Neuronal stem cell (in vitro differentiated cells): ENCODE measurements at regions not wholly inside any gene's neighbourhood (a gene's known extent, or its start where the extent isn't known, plus 50 kb on each side); places are given as distances from the start of the nearest gene placed in this dataset.

Source experiments
- DNase-seq: peaks from one replicate; pipeline ENCODE4 v3.0.0-alpha.2; 2013; ENCODE audit warnings: low spot score
- H2AFZ ChIP-seq: one replicate; pipeline ENCODE4 v1.6.1; 2013; ENCODE audit warnings: mild to moderate bottlenecking, low read length, inconsistent platforms
- H2AK5ac ChIP-seq: 2 replicates; pipeline ENCODE4 v1.6.1; 2013; ENCODE audit warnings: low read depth, mild to moderate bottlenecking, inconsistent platforms, low read length, moderate library complexity, mixed read lengths
- H2BK120ac ChIP-seq: 2 replicates; pipeline ENCODE4 v1.6.1; 2013; ENCODE audit warnings: low read depth, mild to moderate bottlenecking, inconsistent platforms, low read length, moderate library complexity, mixed read lengths
- H2BK12ac ChIP-seq: one replicate; pipeline ENCODE4 v1.6.1; 2013; ENCODE audit warnings: low read length, inconsistent platforms
- H2BK15ac ChIP-seq: 2 replicates; pipeline ENCODE4 v1.6.1; 2013; ENCODE audit warnings: mild to moderate bottlenecking, low read length, inconsistent platforms, mixed read lengths
- H2BK5ac ChIP-seq: one replicate; pipeline ENCODE4 v1.6.1; 2013; ENCODE audit warnings: inconsistent platforms, mild to moderate bottlenecking, low read length, moderate library complexity
- H3K14ac ChIP-seq: one replicate; pipeline ENCODE4 v1.6.1; 2013; ENCODE audit warnings: low read length, inconsistent platforms
- H3K18ac ChIP-seq: 2 replicates; pipeline ENCODE4 v1.6.1; 2013; ENCODE audit warnings: low read length, inconsistent platforms
- H3K23ac ChIP-seq: 2 replicates; pipeline ENCODE4 v1.6.1; 2013; ENCODE audit warnings: low read depth, mild to moderate bottlenecking, mixed read lengths, low read length, inconsistent platforms; ENCODE audit not compliant: poor library complexity
- H3K27ac ChIP-seq: replicated peaks from 3 replicates; pipeline ENCODE4 v1.5.1; 2013; ENCODE audit warnings: low read length, inconsistent platforms
- H3K27me3 ChIP-seq, 3 experiments: 2 replicates each; pipeline ENCODE4 v1.6.1; 2013; ENCODE audit warnings: low read length in 3 of 3, mild to moderate bottlenecking in 2 of 3, inconsistent platforms in 1 of 3, low read depth in 1 of 3, mixed read lengths in 1 of 3, moderate library complexity in 1 of 3; ENCODE audit not compliant: control insufficient read depth in 3 of 3, insufficient read depth in 3 of 3
- H3K36me3 ChIP-seq, 2 donors: replicated peaks in 1 of 2; 2 replicates each; pipeline ENCODE4 v1.6.1; 2013; ENCODE audit warnings: low read length in 2 of 2; ENCODE audit not compliant: control insufficient read depth in 2 of 2, insufficient read depth in 2 of 2
- H3K4ac ChIP-seq: 2 replicates; pipeline ENCODE4 v1.6.1; 2013; ENCODE audit warnings: inconsistent platforms, mild to moderate bottlenecking, low read length, moderate library complexity
- H3K4me1 ChIP-seq, 2 donors: 1 replicate in 1 of 2; 2 replicates in 1 of 2; pipeline ENCODE4 v1.6.1; 2013; ENCODE audit warnings: low read length in 2 of 2, low read depth in 1 of 2; ENCODE audit not compliant: control insufficient read depth in 2 of 2, insufficient read depth in 1 of 2
- H3K4me2 ChIP-seq: one replicate; pipeline ENCODE4 v1.6.1; 2013; ENCODE audit warnings: mild to moderate bottlenecking, low read length, inconsistent platforms; ENCODE audit not compliant: insufficient read depth, poor library complexity, severe bottlenecking
- H3K4me3 ChIP-seq, 2 donors: 2 replicates each; pipeline ENCODE4 v1.5.1; 2013; ENCODE audit warnings: low read length in 2 of 2, mild to moderate bottlenecking in 2 of 2, inconsistent platforms in 1 of 2, moderate library complexity in 1 of 2
- H3K79me1 ChIP-seq: one replicate; pipeline ENCODE4 v1.6.1; 2013; ENCODE audit warnings: low read depth, mild to moderate bottlenecking, inconsistent platforms, low read length, moderate library complexity
- H3K9ac ChIP-seq: one replicate; pipeline ENCODE4 v1.6.1; 2013; ENCODE audit warnings: mild to moderate bottlenecking, low read depth, low read length, inconsistent platforms; ENCODE audit not compliant: poor library complexity
- H3K9me3 ChIP-seq, 2 donors: replicated peaks in 1 of 2; 2 replicates each; pipeline versions ENCODE3 to v1.6.1; 2013; ENCODE audit warnings: low read length in 2 of 2, mild to moderate bottlenecking in 2 of 2, inconsistent platforms in 1 of 2, low read depth in 1 of 2, mixed read lengths in 1 of 2, moderate library complexity in 1 of 2; ENCODE audit not compliant: control insufficient read depth in 2 of 2, insufficient read depth in 1 of 2
- H4K8ac ChIP-seq: one replicate; pipeline ENCODE4 v1.6.1; 2013; ENCODE audit warnings: low read depth, mild to moderate bottlenecking, inconsistent platforms, low read length, moderate library complexity
- H4K91ac ChIP-seq: one replicate; pipeline ENCODE4 v1.6.1; 2013; ENCODE audit warnings: low read length, low read depth, mild to moderate bottlenecking, inconsistent platforms; ENCODE audit not compliant: poor library complexity
- WGBS, 2 donors: extraction: QIAGEN DNeasy Blood & Tissue Kit; methylation state at CpG; one replicate each; pipeline ENCODE4 v1.1.7; 2013; ENCODE audit warnings: missing lambda C conversion rate in 2 of 2, mixed read lengths in 1 of 2; ENCODE audit not compliant: insufficient read length in 2 of 2, insufficient replicate concordance in 1 of 2; ENCODE audit errors: extremely low coverage in 2 of 2; 5-methylcytosine and 5-hydroxymethylcytosine counted together

DNA sequence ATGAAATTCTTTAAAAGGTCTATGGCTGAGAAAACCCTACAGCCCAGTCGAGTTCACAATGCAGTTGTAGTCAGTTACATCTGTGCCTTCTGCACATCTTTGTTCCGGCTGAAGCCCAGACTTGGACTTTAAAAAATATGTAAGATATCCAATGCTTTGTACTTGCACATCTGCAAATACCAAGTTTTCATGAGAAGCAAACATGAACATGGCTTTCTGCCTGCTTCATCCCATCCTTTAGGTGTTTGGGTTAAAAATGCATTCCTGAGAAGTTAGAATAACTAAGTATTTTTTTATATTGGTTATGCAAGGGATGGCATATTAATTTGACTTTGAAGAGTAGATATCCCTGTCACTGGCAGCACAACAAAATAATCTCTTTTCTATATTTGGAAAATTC is 528.4 kb downstream of the METTL15 start:
- H3K27ac ChIP-seq, result no peak overlapping the region

GRCh38 chr11:28636033-28636432 is 527.8 kb downstream of the METTL15 start:
- DNase-seq, result no peak
- H3K36me3 ChIP-seq, result no peaks in the 10 kb centered on the region
- H3K27me3 ChIP-seq, result no peaks in the 10 kb centered on the region
- no peaks in the 10 kb centered on the region for H3K79me1 ChIP-seq
- no CpG with 5 or more reads among the region's 4 CpGs for WGBS, 2 donors
- H3K18ac ChIP-seq, result no peak overlapping the region
- no peak overlapping the region for H3K14ac ChIP-seq
- no peak overlapping the region for H2BK5ac ChIP-seq
- no peaks in the 10 kb centered on the region for H3K9me3 ChIP-seq
- H3K4me2 ChIP-seq, result no peak overlapping the region
- H2BK15ac ChIP-seq, result no peak overlapping the region
- no peak overlapping the region for H4K91ac ChIP-seq
- no peak overlapping the region for H2AFZ ChIP-seq
- no peak overlapping the region for H2BK12ac ChIP-seq
- no peak overlapping the region for H3K4me3 ChIP-seq
- no peak overlapping the region for H3K4ac ChIP-seq
- H3K4me1 ChIP-seq, result no peaks in the 10 kb centered on the region
- no peak overlapping the region for H4K8ac ChIP-seq
- no peak overlapping the region for H3K27ac ChIP-seq
- no peak overlapping the region for H3K23ac ChIP-seq
- H3K9ac ChIP-seq, result no peak overlapping the region
- H2AK5ac ChIP-seq, result no peak overlapping the region
- no peak overlapping the region for H2BK120ac ChIP-seq

More for the DNA sequence above, 528.4 kb downstream of the METTL15 start:
- no peak overlapping the region for H3K9ac ChIP-seq
- no peaks in the 10 kb centered on the region for H3K79me1 ChIP-seq
- no peak overlapping the region for H4K8ac ChIP-seq
- no peak overlapping the region for H2BK120ac ChIP-seq
- no peak overlapping the region for H2BK15ac ChIP-seq
- no peak overlapping the region for H3K4me2 ChIP-seq
- H3K4ac ChIP-seq, result no peak overlapping the region
- H2BK12ac ChIP-seq, result no peak overlapping the region
- H3K9me3 ChIP-seq, result no peaks in the 10 kb centered on the region
- H3K14ac ChIP-seq, result no peak overlapping the region
- H3K36me3 ChIP-seq, result no peaks in the 10 kb centered on the region
- no peak overlapping the region for H2AFZ ChIP-seq
- no peak overlapping the region for H2BK5ac ChIP-seq
- no peak overlapping the region for H3K23ac ChIP-seq
- H3K4me3 ChIP-seq, result no peak overlapping the region
- H3K27me3 ChIP-seq, result no peaks in the 10 kb centered on the region
- no peak overlapping the region for H4K91ac ChIP-seq
- H3K4me1 ChIP-seq, result no peaks in the 10 kb centered on the region
- H2AK5ac ChIP-seq, result no peak overlapping the region
- no peak for DNase-seq
- no peak overlapping the region for H3K18ac ChIP-seq
- WGBS, 2 donors, result no CpG with 5 or more reads among the region's 2 CpGs

DNA sequence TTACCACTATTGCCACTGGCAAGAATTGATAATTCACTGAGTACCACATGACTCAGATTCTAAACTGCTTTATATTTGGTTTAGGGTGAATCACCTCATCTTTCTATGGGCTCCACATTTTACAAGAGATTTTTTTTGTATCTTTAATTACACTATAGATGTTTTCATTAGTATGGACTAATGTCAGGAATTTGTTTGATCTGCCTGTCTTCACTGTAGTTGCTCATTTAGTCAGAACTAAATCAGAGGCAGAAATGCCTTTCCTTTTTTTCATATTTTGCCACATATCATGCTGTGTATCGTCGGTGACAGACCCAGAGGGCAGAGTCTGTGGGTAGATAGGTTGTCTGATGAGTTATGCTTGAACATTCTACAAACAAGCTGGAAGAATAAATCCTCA is 524.1 kb downstream of the METTL15 start:
- Histone ChIP-seq H3K18ac (no peak overlapping the region), H3K36me3 (no peaks in the 10 kb centered on the region), H3K4me1 (peaks cover 0 to 6% of the 10 kb centered on the region in 2 donors), H3K9ac (no peak overlapping the region), H3K27me3 (no peaks in the 10 kb centered on the region), H2AFZ (no peak overlapping the region), H4K8ac (no peak overlapping the region), H2BK12ac (no peak overlapping the region), H4K91ac (no peak overlapping the region), H3K79me1 (no peaks in the 10 kb centered on the region), H3K14ac (no peak overlapping the region), H2BK15ac (no peak overlapping the region), H3K4me3 (no peak overlapping the region), H3K4me2 (no peak overlapping the region), H2AK5ac (no peak overlapping the region), H3K23ac (no peak overlapping the region), H2BK5ac (no peak overlapping the region), H3K27ac (no peak overlapping the region), H3K9me3 (no peaks in the 10 kb centered on the region), H3K4ac (no peak overlapping the region), H2BK120ac (no peak overlapping the region)
- no peak for DNase-seq
- no CpG with 5 or more reads among the region's 2 CpGs for WGBS, 2 donors

DNA sequence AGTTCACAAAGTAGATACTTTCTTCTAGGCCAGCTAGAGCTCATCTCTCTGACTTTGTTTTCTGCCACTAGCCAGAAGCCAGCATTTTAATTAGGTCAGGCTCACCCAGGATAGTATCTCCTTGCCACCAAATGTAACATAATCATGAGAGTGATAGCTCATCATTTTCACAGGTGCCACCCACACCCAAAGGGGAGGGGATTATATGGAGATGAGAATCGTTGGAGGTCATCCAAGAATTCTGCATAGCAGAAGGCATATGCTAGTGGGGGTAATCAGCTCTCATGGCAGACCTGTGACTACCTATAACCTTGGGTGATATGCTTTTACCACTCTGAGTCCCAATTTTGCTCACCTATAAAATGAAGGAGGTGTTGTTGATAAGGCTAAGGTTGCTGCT is 523.0 kb downstream of the METTL15 start:
- no peak overlapping the region for H3K14ac ChIP-seq
- no peak overlapping the region for H3K4me3 ChIP-seq
- H2AK5ac ChIP-seq, result no peak overlapping the region
- no peak overlapping the region for H2BK12ac ChIP-seq
- no peak overlapping the region for H2BK120ac ChIP-seq
- no peak for DNase-seq
- no peaks in the 10 kb centered on the region for H3K79me1 ChIP-seq
- H3K23ac ChIP-seq, result no peak overlapping the region
- no peak overlapping the region for H3K4ac ChIP-seq
- peaks cover 0 to 6% of the 10 kb centered on the region in 2 donors for H3K4me1 ChIP-seq
- no peaks in the 10 kb centered on the region for H3K9me3 ChIP-seq
- H3K27ac ChIP-seq, result no peak overlapping the region
- H3K9ac ChIP-seq, result no peak overlapping the region
- H2BK15ac ChIP-seq, result no peak overlapping the region
- H4K91ac ChIP-seq, result no peak overlapping the region
- no CpG with 5 or more reads among the region's 1 CpG for WGBS, 2 donors
- H4K8ac ChIP-seq, result no peak overlapping the region
- H3K36me3 ChIP-seq, result no peaks in the 10 kb centered on the region
- H3K27me3 ChIP-seq, result no peaks in the 10 kb centered on the region
- H3K4me2 ChIP-seq, result no peak overlapping the region
- H2AFZ ChIP-seq, result no peak overlapping the region
- H2BK5ac ChIP-seq, result no peak overlapping the region
- no peak overlapping the region for H3K18ac ChIP-seq
